ENCODE measurements at regions not wholly inside any gene's neighbourhood (a gene's known extent, or its start where the extent isn't known, plus 50 kb on each side); places are given as distances from the start of the nearest gene placed in this dataset.

GRCh38 chr9:7542693-7543092 lies 256.9 kb downstream of the DMAC1 start:
- Histone ChIP-seq H3K36me3 (no peaks in the 10 kb centered on the region), H3K9me3 (ENCODE audit: severe bottlenecking) (no peaks in the 10 kb centered on the region), H3K27ac (no peak overlapping the region), H3K27me3 (ENCODE audit: insufficient read depth, low read depth, severe bottlenecking) (no peaks in the 10 kb centered on the region), H3K4me3 (ENCODE audit: low read depth, low read length) (no peak overlapping the region)
- DNase-seq = peak; percentile 19
- no peak for TF ChIP-seq CTCF (IDR thresholded peaks at IDR 0.05; ENCODE audit: low read depth, low read length)

GRCh38 chr9:7542126-7542525 lies 257.5 kb downstream of the DMAC1 start:
- TF ChIP-seq CTCF (IDR thresholded peaks at IDR 0.05; ENCODE audit: low read depth, low read length) = no peak
- DNase-seq = peak; percentile 35
- no peak overlapping the region for H3K4me3 ChIP-seq (ENCODE audit: low read depth, low read length)
- no peaks in the 10 kb centered on the region for H3K36me3 ChIP-seq
- no peaks in the 10 kb centered on the region for H3K9me3 ChIP-seq (ENCODE audit: severe bottlenecking)
- no peaks in the 10 kb centered on the region for H3K27me3 ChIP-seq (ENCODE audit: insufficient read depth, low read depth, severe bottlenecking)
- H3K27ac ChIP-seq = no peak overlapping the region

- H3K27ac ChIP-seq = no peak overlapping the region
- H3K9me3 ChIP-seq (ENCODE audit: severe bottlenecking) = no peaks in the 10 kb centered on the region
- peak; percentile 65 for DNase-seq
- no peak overlapping the region for H3K4me3 ChIP-seq (ENCODE audit: low read depth, low read length)
- no peaks in the 10 kb centered on the region for H3K27me3 ChIP-seq (ENCODE audit: insufficient read depth, low read depth, severe bottlenecking)
- peak; percentile 71 for TF ChIP-seq CTCF (IDR thresholded peaks at IDR 0.05; ENCODE audit: low read depth, low read length)
- no peaks in the 10 kb centered on the region for H3K36me3 ChIP-seq
Observed at GRCh38 chr9:7536310-7536939, 263.2 kb downstream of the DMAC1 start.

- Histone ChIP-seq H3K4me3 (ENCODE audit: low read depth, low read length) (no peak overlapping the region), H3K36me3 (no peaks in the 10 kb centered on the region), H3K27ac (no peak overlapping the region), H3K9me3 (ENCODE audit: severe bottlenecking) (no peaks in the 10 kb centered on the region), H3K27me3 (ENCODE audit: insufficient read depth, low read depth, severe bottlenecking) (no peaks in the 10 kb centered on the region)
- TF ChIP-seq CTCF (IDR thresholded peaks at IDR 0.05; ENCODE audit: low read depth, low read length) = no peak
- no peak for DNase-seq
Observed at GRCh38 chr9:7534211-7534935, 265.2 kb downstream of the DMAC1 start.

- Histone ChIP-seq H3K9me3 (ENCODE audit: severe bottlenecking) (no peaks in the 10 kb centered on the region), H3K27me3 (ENCODE audit: insufficient read depth, low read depth, severe bottlenecking) (no peaks in the 10 kb centered on the region), H3K36me3 (no peaks in the 10 kb centered on the region), H3K27ac (no peak overlapping the region), H3K4me3 (ENCODE audit: low read depth, low read length) (no peak overlapping the region)
- no peak for TF ChIP-seq CTCF (IDR thresholded peaks at IDR 0.05; ENCODE audit: low read depth, low read length)
- no peak for DNase-seq
Observed at GRCh38 chr9:7533376-7534090, 266.0 kb downstream of the DMAC1 start.

Measured in WERI-Rb-1 (cell line).